ENCODE measurements at regions not wholly inside any gene's neighbourhood (a gene's known extent, or its start where the extent isn't known, plus 50 kb on each side); places are given as distances from the start of the nearest gene placed in this dataset.
"Not testable (repeated sequence)": the region's sequence is repeated elsewhere in the genome, so short reads cannot be mapped to it uniquely, and the experiment has no call there.

- Histone ChIP-seq H3K27ac (no peak overlapping the region), H3K36me3 (no peaks in the 10 kb centered on the region), H3K9me3 (peaks cover 0 to 1% (median 0%) of the 10 kb centered on the region in 3 donors), H3K4me1 (no peaks in the 10 kb centered on the region), H3K27me3 (no peaks in the 10 kb centered on the region), H3K4me3 (no peak overlapping the region)
- no peak for ATAC-seq
- WGBS, 2 donors (ENCODE audit: low coverage in 1 of 2) = 17 to 60% methylated on average over 1 of the region's 11 CpGs
- no peak for TF ChIP-seq POLR2A (IDR thresholded peaks at IDR 0.05)
- no peak for TF ChIP-seq EP300 (IDR thresholded peaks at IDR 0.05)
- no peak for TF ChIP-seq POLR2AphosphoS5 (IDR thresholded peaks at IDR 0.05)
- TF ChIP-seq, protein P1, sequence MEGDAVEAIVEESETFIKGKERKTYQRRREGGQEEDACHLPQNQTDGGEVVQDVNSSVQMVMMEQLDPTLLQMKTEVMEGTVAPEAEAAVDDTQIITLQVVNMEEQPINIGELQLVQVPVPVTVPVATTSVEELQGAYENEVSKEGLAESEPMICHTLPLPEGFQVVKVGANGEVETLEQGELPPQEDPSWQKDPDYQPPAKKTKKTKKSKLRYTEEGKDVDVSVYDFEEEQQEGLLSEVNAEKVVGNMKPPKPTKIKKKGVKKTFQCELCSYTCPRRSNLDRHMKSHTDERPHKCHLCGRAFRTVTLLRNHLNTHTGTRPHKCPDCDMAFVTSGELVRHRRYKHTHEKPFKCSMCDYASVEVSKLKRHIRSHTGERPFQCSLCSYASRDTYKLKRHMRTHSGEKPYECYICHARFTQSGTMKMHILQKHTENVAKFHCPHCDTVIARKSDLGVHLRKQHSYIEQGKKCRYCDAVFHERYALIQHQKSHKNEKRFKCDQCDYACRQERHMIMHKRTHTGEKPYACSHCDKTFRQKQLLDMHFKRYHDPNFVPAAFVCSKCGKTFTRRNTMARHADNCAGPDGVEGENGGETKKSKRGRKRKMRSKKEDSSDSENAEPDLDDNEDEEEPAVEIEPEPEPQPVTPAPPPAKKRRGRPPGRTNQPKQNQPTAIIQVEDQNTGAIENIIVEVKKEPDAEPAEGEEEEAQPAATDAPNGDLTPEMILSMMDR (IDR thresholded peaks at IDR 0.05) = no peak
Observed at GRCh38 chr2:16067866-16068551, 127.7 kb downstream of the MYCN start.

- Histone ChIP-seq H3K4me1 (no peaks in the 10 kb centered on the region), H3K4me3 (no peak overlapping the region), H3K27ac (no peak overlapping the region), H3K36me3 (no peaks in the 10 kb centered on the region), H3K9me3 (peaks cover 0 to 4% (median 0%) of the 10 kb centered on the region in 3 donors), H3K27me3 (no peaks in the 10 kb centered on the region)
- 59 to 81% methylated on average over 3 to 5 of the region's 5 CpGs for WGBS, 2 donors (ENCODE audit: low coverage in 1 of 2)
- ATAC-seq = no peak
- TF ChIP-seq POLR2AphosphoS5 (IDR thresholded peaks at IDR 0.05) = no peak
- no peak for TF ChIP-seq EP300 (IDR thresholded peaks at IDR 0.05)
- no peak for TF ChIP-seq POLR2A (IDR thresholded peaks at IDR 0.05)
- TF ChIP-seq, protein P1 (IDR thresholded peaks at IDR 0.05) = no peak
Observed at GRCh38 chr2:16067444-16067843, 127.1 kb downstream of the MYCN start.

GRCh38 chr2:16067037-16067406, 126.7 kb downstream of the MYCN start:
- 81 to 82% methylated on average over 10 of the region's 10 CpGs for WGBS, 2 donors (ENCODE audit: low coverage in 1 of 2)
- TF ChIP-seq, protein P1 (IDR thresholded peaks at IDR 0.05) = no peak
- TF ChIP-seq POLR2AphosphoS5 (IDR thresholded peaks at IDR 0.05) = no peak
- TF ChIP-seq POLR2A (IDR thresholded peaks at IDR 0.05) = no peak
- TF ChIP-seq EP300 (IDR thresholded peaks at IDR 0.05) = no peak
- Histone ChIP-seq H3K4me1 (no peaks in the 10 kb centered on the region), H3K27me3 (no peaks in the 10 kb centered on the region), H3K9me3 (peaks cover 0 to 4% (median 0%) of the 10 kb centered on the region in 3 donors), H3K27ac (no peak overlapping the region), H3K4me3 (no peak overlapping the region), H3K36me3 (no peaks in the 10 kb centered on the region)
- no peak for ATAC-seq

DNA sequence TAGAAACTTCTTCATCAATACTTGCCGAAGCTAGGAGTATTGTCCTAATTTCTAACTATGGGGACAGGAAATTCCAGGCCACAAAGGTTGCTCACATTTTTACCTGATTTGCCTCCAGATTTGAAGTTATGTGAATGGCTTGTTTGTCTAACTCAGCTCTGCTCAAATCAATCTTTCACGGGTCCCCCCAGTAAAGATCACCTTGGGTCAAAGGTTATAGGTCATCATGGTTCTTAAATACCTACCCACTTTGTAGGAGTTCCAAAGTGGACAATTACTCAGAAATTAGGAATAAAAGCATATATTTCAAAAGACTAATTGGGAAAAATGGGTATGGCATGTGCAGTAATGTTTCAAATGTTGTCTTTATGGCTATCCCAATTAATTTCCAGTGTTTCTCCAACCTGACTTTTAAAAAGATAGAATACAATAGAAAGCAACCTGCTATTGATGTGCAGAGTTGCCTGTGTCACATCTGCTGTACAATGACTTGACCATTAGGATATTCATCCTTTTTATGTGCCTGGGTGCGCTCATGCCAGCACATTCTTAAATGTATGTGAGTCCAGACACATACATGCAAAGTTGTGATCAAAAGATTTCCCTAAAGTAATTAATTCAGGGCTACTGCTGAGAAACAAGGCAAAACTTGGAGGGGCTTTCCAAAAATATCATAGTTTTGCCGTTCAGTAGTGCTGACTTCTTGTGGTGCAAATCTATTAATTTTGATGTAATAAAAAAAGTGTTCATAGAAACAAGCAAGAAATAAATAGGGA, 126.1 kb downstream of the MYCN start:
- no peaks in the 10 kb centered on the region for H3K27me3 ChIP-seq
- 66 to 72% methylated on average over 4 of the region's 4 CpGs for WGBS, 2 donors (ENCODE audit: low coverage in 1 of 2)
- no peak overlapping the region for H3K27ac ChIP-seq
- no peak overlapping the region for H3K4me3 ChIP-seq
- TF ChIP-seq, protein P1 (IDR thresholded peaks at IDR 0.05) = no peak
- TF ChIP-seq EP300 (IDR thresholded peaks at IDR 0.05) (no peak), POLR2AphosphoS5 (IDR thresholded peaks at IDR 0.05) (no peak), POLR2A (IDR thresholded peaks at IDR 0.05) (no peak)
- ATAC-seq = no peak
- H3K4me1 ChIP-seq = no peaks in the 10 kb centered on the region
- H3K9me3 ChIP-seq = peaks cover 0 to 4% (median 0%) of the 10 kb centered on the region in 3 donors
- H3K36me3 ChIP-seq = no peaks in the 10 kb centered on the region

DNA sequence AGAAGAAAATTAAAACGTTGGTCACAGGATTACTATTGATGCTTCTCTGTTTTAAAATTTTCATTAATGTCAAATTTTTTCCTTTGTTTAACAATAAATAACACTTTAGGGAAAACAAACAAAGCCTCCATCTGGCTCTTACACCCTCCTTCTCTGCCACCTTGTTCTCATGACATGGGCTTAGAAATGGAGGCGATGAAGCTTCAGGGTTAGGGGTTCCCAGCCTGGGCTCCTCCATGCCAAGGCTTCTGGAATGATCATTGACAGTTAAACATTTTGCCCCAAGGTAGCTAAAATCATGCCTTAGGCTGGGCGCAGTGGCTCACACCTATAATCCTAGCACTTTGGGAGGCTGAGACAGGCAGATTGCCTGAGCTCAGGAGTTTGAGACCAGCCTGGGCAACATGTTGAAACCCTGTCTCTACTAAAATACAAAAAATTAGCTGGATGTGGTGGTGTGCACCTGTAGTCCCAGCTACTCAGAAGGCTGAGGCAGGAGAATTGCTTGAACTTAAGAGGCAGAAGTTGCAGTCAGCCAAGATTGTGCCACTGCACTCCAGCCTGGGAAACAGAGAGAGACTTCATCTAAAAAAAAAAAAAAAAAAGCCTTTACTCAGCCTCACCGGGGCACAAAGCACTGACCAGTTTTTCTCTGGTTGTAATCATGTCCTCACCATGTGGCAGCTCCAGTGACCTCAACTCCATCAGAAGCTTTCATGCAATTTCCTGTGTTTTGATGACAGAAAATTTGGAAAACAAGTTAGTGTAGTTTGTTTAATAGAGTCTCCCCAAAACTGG, 125.1 kb downstream of the MYCN start:
- not testable (repeated sequence) for ATAC-seq, H3K27me3 ChIP-seq, H3K27ac ChIP-seq, H3K4me3 ChIP-seq, H3K4me1 ChIP-seq, H3K9me3 ChIP-seq, H3K36me3 ChIP-seq
- WGBS, 2 donors (ENCODE audit: low coverage in 1 of 2) = 49 to 66% methylated on average over 3 of the region's 4 CpGs

Data from gastroesophageal sphincter (tissue), 4 donors.